ENCODE measurements at regions not wholly inside any gene's neighbourhood (a gene's known extent, or its start where the extent isn't known, plus 50 kb on each side); places are given as distances from the start of the nearest gene placed in this dataset.

DNA sequence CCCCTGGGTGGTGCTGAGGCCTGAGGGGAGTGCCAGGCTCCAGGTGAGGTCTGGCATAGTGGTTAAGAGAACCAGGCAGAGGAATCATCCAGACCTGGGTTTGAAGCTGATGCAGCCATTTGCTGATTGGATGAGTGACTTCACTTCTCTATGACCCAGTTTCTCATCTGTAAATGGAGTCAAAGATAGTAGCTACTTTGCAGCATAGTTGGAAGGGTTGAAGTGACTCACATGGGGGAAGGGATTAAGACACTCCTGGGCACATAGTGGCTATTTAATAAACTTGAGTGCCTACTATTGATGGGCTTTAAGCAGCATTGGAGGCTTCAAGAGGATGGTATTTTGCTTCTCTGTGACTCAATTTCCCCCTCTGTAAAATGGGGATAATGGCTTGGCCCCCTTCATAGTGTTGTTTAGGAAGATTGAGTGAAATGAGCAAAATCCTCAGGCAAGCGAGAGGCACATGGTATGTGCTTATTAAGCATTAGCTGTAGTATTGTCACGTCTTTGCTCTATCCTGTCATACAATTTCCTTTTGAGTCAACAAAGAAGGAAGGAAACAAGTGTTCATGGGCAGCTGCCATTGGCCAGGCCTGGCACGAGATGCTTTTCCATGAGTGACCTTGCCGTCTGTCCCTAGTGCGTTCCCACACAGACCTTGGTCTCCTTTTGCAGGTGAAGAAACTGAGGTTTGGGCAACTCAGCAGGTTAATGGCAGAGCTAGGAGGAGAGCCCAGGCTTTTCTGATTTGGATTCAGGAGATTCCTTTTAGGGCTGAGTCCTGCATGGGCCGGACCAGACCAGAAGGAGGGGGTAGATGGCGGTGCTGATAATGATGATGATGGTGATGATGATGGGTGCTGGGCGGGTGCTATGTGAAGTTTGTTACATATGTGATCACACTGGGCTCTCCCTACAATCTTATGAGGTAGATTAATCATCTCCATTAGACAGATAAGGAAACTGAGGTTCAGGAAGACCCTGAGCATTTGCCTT is 131.1 kb upstream of the WNT4 start:
- Mint-ChIP-seq H3K9me3 (no peaks in the 10 kb centered on the region), H3K27me3 (ENCODE audit: low read depth) (peaks cover 8% of the 10 kb centered on the region), H3K4me1 (ENCODE audit: low read depth) (no peaks in the 10 kb centered on the region), H3K4me3 (no peak overlapping the region), H3K27ac (no peak overlapping the region), H3K36me3 (ENCODE audit: low read depth) (no peaks in the 10 kb centered on the region)
- DNase-seq (ENCODE audit: low spot score), result no peak

DNA sequence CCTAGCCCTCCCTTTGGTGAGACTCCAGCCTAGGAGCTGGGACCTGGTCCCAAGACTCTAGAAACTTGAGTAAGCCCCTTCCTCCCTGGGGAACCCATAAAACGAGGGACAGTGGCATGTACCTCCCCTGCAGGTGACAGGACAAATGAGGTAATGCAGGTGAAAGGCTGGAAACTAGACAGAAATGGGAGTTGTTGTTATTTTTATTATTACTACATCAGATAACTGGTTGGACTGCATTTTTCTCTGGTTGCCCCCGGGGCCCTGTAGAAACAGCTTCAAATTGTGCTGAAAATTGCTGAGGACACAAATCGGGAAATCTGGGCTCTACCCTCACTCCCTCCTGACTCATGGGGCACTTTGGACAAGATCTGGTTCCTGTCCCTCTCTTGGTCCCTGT is 132.3 kb upstream of the WNT4 start:
- no peak overlapping the region for H3K4me3 Mint-ChIP-seq
- H3K9me3 Mint-ChIP-seq, result no peaks in the 10 kb centered on the region
- no peaks in the 10 kb centered on the region for H3K4me1 Mint-ChIP-seq (ENCODE audit: low read depth)
- no peaks in the 10 kb centered on the region for H3K36me3 Mint-ChIP-seq (ENCODE audit: low read depth)
- no peak for DNase-seq (ENCODE audit: low spot score)
- H3K27ac Mint-ChIP-seq, result no peak overlapping the region
- peaks cover 8% of the 10 kb centered on the region for H3K27me3 Mint-ChIP-seq (ENCODE audit: low read depth)

DNA sequence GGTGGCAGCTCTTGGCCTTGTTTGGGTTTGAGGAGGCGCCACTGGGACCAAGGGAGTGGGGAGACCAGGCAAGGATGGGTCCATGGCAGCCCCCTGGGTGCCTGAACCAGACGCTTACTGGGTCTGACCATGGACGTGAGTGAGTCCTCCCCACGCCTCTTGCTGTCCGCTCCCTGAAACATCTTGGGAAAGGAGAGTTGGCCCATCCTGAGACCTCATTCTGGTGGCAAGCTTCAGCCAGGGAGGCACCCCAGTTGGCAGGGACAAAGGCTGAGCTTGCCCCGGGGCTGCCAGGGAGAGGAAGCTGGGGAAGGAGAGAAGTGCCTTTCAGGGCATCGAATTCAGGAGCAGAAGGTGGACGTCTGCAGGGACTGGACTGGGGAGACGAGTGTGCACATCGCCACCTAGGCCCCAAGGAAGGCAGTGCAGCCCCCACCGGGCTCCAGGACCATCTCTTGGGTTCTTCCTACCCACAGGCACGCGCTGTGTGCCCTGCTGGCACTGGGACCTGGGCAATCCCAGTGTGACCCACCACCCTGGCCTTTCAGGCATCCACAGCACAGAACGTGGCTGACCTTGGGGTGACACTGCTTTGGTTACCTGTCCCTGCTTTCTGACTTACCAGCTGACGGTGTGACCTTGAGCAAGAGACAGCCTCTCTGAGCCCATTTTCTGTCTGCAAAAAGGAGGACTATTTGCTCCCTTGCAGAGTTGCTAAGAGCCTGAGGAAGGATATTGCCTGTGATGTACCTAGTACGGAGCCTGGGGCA is 132.9 kb upstream of the WNT4 start:
- Mint-ChIP-seq H3K9me3 (no peaks in the 10 kb centered on the region), H3K36me3 (ENCODE audit: low read depth) (no peaks in the 10 kb centered on the region), H3K4me3 (no peak overlapping the region), H3K27ac (no peak overlapping the region), H3K4me1 (ENCODE audit: low read depth) (no peaks in the 10 kb centered on the region), H3K27me3 (ENCODE audit: low read depth) (peaks cover 8% of the 10 kb centered on the region)
- DNase-seq (ENCODE audit: low spot score), result no peak

DNA sequence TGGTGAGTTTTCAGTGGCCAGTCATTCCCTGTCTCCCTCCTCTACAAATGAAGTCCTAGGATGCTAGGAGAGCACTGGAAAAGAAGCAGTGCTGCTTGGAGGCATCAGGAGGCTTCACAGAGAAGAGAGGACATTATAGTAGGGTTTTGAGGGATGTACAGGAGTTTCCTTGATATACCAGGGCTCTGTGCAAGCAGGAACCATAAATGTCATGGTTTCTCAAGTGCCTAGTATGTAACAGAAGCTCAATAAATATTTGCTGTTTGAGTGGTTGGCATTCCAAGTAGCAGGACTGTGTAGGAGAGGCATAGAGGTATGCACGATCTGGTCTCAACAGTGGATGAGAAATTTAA is 133.5 kb upstream of the WNT4 start:
- Mint-ChIP-seq H3K36me3 (ENCODE audit: low read depth) (no peaks in the 10 kb centered on the region), H3K4me3 (no peak overlapping the region), H3K27me3 (ENCODE audit: low read depth) (peaks cover 9% of the 10 kb centered on the region), H3K27ac (no peak overlapping the region), H3K4me1 (ENCODE audit: low read depth) (no peaks in the 10 kb centered on the region), H3K9me3 (no peaks in the 10 kb centered on the region)
- DNase-seq (ENCODE audit: low spot score), result no peak

DNA sequence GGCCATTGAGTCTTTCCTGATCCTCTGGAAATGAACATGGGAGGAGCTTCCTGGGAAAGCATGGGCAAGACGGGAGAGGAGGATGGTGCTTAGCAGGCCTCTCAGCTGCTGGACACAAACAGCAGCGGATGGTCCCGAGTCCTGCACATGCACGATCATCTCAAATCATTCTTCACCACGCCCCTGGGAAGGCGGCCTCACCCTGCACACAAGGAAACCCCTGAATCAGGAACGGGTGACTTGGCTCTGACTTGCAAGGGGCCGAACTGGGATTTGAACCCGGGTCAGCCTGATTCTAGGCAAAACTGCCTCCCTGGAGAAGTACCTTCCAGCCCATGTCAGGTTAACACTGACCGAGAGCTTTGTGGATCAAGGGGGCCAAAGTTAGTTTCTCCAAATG is 134.8 kb upstream of the WNT4 start:
- no peak for DNase-seq (ENCODE audit: low spot score)
- no peaks in the 10 kb centered on the region for H3K9me3 Mint-ChIP-seq
- H3K4me1 Mint-ChIP-seq (ENCODE audit: low read depth), result no peaks in the 10 kb centered on the region
- H3K4me3 Mint-ChIP-seq, result no peak overlapping the region
- H3K36me3 Mint-ChIP-seq (ENCODE audit: low read depth), result no peaks in the 10 kb centered on the region
- H3K27ac Mint-ChIP-seq, result no peak overlapping the region
- peaks cover 7% of the 10 kb centered on the region for H3K27me3 Mint-ChIP-seq (ENCODE audit: low read depth)

DNA sequence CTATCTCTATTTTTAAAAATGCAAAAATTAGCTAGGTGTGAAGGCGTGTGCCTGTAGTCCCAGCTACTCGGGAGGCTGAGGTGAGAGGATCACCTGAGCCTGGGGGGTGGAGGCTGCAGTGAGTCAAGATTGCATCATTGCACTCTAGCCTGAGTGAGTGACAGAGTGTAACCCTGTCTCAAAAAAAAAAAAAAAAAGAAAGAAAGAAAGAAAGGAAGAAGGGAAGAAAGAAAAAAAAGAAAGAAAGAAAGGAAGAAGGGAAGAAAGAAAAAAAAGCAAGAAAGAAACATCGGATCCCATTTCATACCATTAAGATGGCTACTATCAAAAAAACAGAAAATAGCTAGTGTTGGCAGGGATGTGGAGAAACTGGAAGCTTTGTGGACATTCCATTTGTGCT is 136.8 kb upstream of the WNT4 start:
- Mint-ChIP-seq H3K9me3 (no peaks in the 10 kb centered on the region), H3K36me3 (ENCODE audit: low read depth) (no peaks in the 10 kb centered on the region), H3K27me3 (ENCODE audit: low read depth) (peaks cover 9% of the 10 kb centered on the region), H3K27ac (no peak overlapping the region), H3K4me1 (ENCODE audit: low read depth) (no peaks in the 10 kb centered on the region), H3K4me3 (no peak overlapping the region)
- DNase-seq (ENCODE audit: low spot score), result no peak

DNA sequence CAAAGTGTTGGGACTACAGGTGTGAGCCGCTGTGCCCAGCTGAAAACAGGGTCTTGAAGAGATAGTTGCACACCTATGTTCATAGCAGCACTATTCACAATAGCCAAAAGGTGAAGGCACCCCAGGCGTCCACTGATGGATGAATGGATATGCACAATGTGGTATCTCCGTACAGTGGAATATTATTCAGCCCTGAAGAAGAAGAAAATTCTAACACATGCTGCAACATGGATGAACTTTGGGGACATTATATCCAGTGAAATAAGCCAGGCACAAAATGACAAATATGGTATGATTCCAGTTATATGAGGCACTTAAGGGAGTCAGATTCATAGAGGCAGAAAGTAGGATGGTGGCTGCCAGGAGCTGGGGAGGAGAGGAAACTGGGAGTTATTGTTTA is 137.6 kb upstream of the WNT4 start:
- no peak overlapping the region for H3K4me3 Mint-ChIP-seq
- no peaks in the 10 kb centered on the region for H3K4me1 Mint-ChIP-seq (ENCODE audit: low read depth)
- DNase-seq (ENCODE audit: low spot score), result no peak
- no peak overlapping the region for H3K27ac Mint-ChIP-seq
- H3K9me3 Mint-ChIP-seq, result no peaks in the 10 kb centered on the region
- peaks cover 9% of the 10 kb centered on the region for H3K27me3 Mint-ChIP-seq (ENCODE audit: low read depth)
- no peaks in the 10 kb centered on the region for H3K36me3 Mint-ChIP-seq (ENCODE audit: low read depth)

DNA sequence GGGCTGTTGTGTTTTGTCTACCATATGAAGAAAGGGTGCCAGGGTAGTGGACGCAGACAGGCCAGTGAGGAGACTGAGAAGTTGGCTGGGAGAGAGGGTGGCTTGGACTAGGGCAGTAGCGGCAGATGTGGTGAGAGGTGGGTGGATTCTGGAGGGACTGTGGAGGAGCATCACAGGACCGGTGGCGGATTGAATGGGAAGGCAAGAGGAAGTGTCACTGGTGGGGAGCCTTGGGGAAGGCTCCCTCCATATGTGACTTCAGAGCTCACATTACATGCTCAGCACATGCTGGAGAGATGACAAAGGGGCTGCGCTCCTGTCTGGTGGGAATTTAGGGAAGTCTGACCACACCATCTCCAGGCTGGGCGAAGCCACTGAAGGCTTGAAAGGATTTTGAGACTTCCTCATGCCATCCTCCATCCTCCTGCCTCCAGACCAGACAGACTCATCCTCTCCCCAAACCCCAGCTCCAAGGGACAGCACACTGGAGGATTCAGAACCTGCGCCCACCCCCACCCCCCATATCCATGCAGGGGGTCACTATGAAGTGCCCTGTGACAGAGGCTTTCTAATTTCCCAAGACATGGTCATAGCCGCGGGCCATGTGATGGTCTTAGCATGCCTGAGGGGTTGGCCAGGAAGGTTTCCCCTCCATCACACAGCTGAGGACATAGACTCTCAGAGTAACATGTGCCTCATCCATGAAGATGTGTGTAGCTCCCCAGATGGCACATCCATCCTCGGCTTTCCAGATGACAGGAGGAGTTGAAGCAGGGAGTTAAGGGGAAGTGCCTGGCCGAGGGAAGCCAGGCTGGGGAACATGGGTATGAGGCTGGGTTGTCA is 138.8 kb upstream of the WNT4 start:
- H3K27ac Mint-ChIP-seq, result no peak overlapping the region
- H3K27me3 Mint-ChIP-seq (ENCODE audit: low read depth), result peaks cover 9% of the 10 kb centered on the region
- DNase-seq (ENCODE audit: low spot score), result no peak
- H3K4me1 Mint-ChIP-seq (ENCODE audit: low read depth), result no peaks in the 10 kb centered on the region
- H3K9me3 Mint-ChIP-seq, result no peaks in the 10 kb centered on the region
- H3K4me3 Mint-ChIP-seq, result no peak overlapping the region
- H3K36me3 Mint-ChIP-seq (ENCODE audit: low read depth), result no peaks in the 10 kb centered on the region

DNA sequence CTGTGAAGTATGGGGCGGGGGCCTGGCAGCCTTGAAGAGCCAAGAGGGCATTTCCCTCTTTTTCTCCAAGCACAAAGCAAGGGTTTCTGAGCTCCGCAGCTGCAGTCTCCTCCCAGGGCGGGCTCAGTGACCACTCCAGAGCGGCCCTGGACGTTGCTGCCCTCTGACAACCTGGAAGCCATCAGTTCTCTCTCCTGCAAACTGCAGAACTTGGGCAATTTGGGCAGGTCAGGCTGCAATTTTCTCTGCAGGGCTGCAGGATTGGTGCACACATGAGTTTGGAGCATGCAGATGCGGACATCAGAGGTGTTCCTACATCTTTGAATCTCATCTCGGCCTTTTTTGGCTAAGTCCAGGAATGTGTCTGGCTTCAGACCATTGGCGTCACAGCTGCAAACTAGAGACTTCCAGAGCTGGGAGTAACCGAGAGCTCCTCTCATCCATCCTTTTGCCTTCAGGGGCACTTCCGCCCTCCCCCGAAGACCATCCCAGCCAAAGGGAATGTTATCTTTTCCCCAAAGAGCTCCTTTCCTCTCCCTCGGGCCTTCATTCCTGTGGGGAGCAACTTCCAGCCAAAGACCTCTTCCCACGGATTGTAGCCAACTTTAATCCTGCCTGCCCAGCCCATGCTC is 139.6 kb upstream of the WNT4 start:
- no peak for DNase-seq (ENCODE audit: low spot score)
- peaks cover 9% of the 10 kb centered on the region for H3K27me3 Mint-ChIP-seq (ENCODE audit: low read depth)
- no peaks in the 10 kb centered on the region for H3K36me3 Mint-ChIP-seq (ENCODE audit: low read depth)
- H3K27ac Mint-ChIP-seq, result no peak overlapping the region
- H3K4me3 Mint-ChIP-seq, result no peak overlapping the region
- no peaks in the 10 kb centered on the region for H3K9me3 Mint-ChIP-seq
- H3K4me1 Mint-ChIP-seq (ENCODE audit: low read depth), result no peaks in the 10 kb centered on the region

DNA sequence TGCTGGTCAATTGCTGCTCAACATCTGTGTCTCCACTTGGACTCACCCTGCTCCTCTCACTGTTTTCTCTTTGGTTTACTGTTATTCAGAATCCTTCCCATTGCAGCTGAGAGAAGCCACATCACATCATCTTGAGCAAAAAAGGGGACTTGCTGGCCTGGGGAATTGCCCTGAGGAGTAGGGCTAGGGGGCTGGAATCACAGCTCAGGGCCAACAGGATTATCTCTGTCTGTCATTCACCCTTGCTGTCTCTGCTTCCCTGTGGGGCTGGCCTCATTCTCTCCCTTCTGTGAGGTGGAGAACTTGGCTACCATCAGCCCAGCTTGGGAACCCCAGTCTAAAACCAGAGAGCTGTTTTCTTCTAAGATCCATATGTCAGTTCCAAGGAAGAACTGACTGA is 140.7 kb upstream of the WNT4 start:
- peaks cover 7% of the 10 kb centered on the region for H3K27me3 Mint-ChIP-seq (ENCODE audit: low read depth)

DNA sequence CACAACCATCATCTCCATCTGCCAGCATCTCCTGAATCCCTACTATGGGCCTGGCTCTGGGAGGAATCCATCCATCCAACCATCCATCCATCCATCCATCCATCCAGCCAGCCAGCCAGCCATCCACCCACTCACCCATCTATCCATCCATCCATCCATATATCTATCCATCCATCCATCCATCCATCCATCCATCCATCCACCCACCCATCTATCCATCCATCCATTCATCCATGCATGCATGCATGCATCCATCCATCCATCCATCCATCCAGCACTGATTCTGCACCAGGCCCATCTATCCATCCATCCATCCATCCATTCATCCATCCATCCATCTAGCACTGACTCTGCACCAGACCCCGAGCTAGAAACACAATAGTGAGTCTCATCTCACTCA is 141.3 kb upstream of the WNT4 start:
- Mint-ChIP-seq H3K9me3 (no peaks in the 10 kb centered on the region), H3K36me3 (ENCODE audit: low read depth) (no peaks in the 10 kb centered on the region), H3K27me3 (ENCODE audit: low read depth) (peaks cover 7% of the 10 kb centered on the region), H3K27ac (no peak overlapping the region), H3K4me3 (no peak overlapping the region), H3K4me1 (ENCODE audit: low read depth) (no peaks in the 10 kb centered on the region)
- DNase-seq (ENCODE audit: low spot score), result no peak

More for the DNA sequence above, 140.7 kb upstream of the WNT4 start:
- no peak for DNase-seq (ENCODE audit: low spot score)
- no peak overlapping the region for H3K27ac Mint-ChIP-seq
- no peaks in the 10 kb centered on the region for H3K36me3 Mint-ChIP-seq (ENCODE audit: low read depth)
- H3K4me1 Mint-ChIP-seq (ENCODE audit: low read depth), result no peaks in the 10 kb centered on the region
- no peak overlapping the region for H3K4me3 Mint-ChIP-seq
- no peaks in the 10 kb centered on the region for H3K9me3 Mint-ChIP-seq

DNA sequence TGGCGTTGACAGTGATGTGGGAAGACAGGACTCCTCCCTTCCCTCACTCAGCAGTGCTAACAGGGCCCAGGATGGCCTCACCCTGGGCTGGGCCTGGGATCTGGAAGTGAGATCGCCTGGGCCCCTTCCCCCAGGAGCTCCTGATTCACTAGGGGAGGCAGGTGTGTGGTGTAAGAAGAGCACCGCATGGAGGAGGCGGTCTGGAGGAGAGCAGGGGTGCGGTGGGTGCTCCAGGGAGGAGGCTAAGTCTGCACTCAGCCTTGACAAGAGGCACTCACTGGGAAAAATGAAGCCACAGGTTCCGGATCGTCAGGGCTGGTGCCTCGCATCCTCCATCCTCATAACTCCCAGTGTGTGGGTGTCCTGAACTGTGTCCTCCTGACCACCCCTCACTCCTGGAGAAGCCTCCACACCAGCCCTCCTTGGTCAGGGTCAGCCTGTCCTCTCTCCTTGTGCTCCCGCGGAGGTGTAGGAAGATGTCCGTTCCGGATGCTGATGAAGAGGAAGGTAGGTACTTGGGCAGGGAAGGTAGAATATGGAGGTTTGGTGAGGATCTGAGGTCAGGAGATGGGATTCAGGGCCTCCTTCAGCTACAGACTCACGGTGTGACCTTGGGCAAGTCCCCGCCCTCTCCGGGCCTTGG is 142.1 kb upstream of the WNT4 start:
- no peaks in the 10 kb centered on the region for H3K4me1 Mint-ChIP-seq (ENCODE audit: low read depth)

More for the DNA sequence above, 142.1 kb upstream of the WNT4 start:
- Mint-ChIP-seq H3K9me3 (no peaks in the 10 kb centered on the region), H3K27me3 (ENCODE audit: low read depth) (peaks cover 7% of the 10 kb centered on the region), H3K4me3 (no peak overlapping the region), H3K36me3 (ENCODE audit: low read depth) (no peaks in the 10 kb centered on the region), H3K27ac (no peak overlapping the region)
- DNase-seq (ENCODE audit: low spot score), result no peak
